Karpas-422 (cell line): ENCODE measurements at regions not wholly inside any gene's neighbourhood (a gene's known extent, or its start where the extent isn't known, plus 50 kb on each side); places are given as distances from the start of the nearest gene placed in this dataset.
"Not testable (repeated sequence)": the region's sequence is repeated elsewhere in the genome, so short reads cannot be mapped to it uniquely, and the experiment has no call there.

Experiments
- DNase-seq: peaks from one replicate; pipeline ENCODE4 v3.0.0-alpha.2; 2015
- H2AFZ ChIP-seq: fragments of 200-600 bp; sonication (generic); 2 replicates; pipeline ENCODE4 v1.6.1; 2014; ENCODE audit warnings: antibody characterized with exemption, low read length, mixed read lengths
- H3K27ac ChIP-seq: fragments of 200-600 bp; sonication (generic); 2 replicates; pipeline ENCODE4 v1.5.1; 2014; ENCODE audit warnings: mild to moderate bottlenecking, low read length, moderate library complexity
- H3K27me3 ChIP-seq: fragments of 200-600 bp; sonication (generic); 2 replicates; pipeline ENCODE4 v1.6.1; 2014; ENCODE audit warnings: low read length, mixed read lengths
- H3K36me3 ChIP-seq: fragments of 200-600 bp; sonication (generic); 2 replicates; pipeline ENCODE4 v1.6.1; 2014; ENCODE audit warnings: low read length, mixed read lengths; ENCODE audit not compliant: insufficient read depth
- H3K4me1 ChIP-seq: fragments of 200-600 bp; sonication (generic); 2 replicates; pipeline ENCODE4 v1.6.1; 2014; ENCODE audit warnings: mild to moderate bottlenecking, low read length, mixed read lengths
- H3K4me2 ChIP-seq: fragments of 200-600 bp; sonication (generic); 2 replicates; pipeline ENCODE4 v1.6.1; 2014; ENCODE audit warnings: low read length, low read depth, mild to moderate bottlenecking; ENCODE audit not compliant: poor library complexity, severe bottlenecking
- H3K4me3 ChIP-seq: fragments of 200-600 bp; sonication (generic); 2 replicates; pipeline ENCODE4 v1.5.1; 2014; ENCODE audit warnings: mild to moderate bottlenecking, antibody characterized with exemption, low read length, mixed read lengths
- H3K79me2 ChIP-seq: fragments of 200-600 bp; sonication (generic); 2 replicates; pipeline ENCODE4 v1.6.1; 2014; ENCODE audit warnings: mild to moderate bottlenecking, low read length, mixed read lengths
- H3K9ac ChIP-seq: fragments of 200-600 bp; sonication (generic); 2 replicates; pipeline ENCODE4 v1.6.0; 2014; ENCODE audit warnings: low read length
- H3K9me2 ChIP-seq: fragments of 200-600 bp; sonication (generic), shearing (Covaris generic); replicated peaks from 2 replicates; pipeline ENCODE4 v1.6.0; 2014; ENCODE audit warnings: mild to moderate bottlenecking, low read length, moderate library complexity; ENCODE audit not compliant: insufficient read depth
- H3K9me3 ChIP-seq: fragments of 300-700, 200-600 bp; sonication (generic); 2 replicates; pipeline ENCODE4 v1.6.1; 2014; ENCODE audit warnings: low read length, mixed read lengths
- H4K20me1 ChIP-seq: fragments of 200-600 bp; sonication (generic); 2 replicates; pipeline ENCODE4 v1.6.1; 2014; ENCODE audit warnings: mild to moderate bottlenecking, antibody characterized with exemption, low read length, low read depth; ENCODE audit not compliant: insufficient read depth

DNA sequence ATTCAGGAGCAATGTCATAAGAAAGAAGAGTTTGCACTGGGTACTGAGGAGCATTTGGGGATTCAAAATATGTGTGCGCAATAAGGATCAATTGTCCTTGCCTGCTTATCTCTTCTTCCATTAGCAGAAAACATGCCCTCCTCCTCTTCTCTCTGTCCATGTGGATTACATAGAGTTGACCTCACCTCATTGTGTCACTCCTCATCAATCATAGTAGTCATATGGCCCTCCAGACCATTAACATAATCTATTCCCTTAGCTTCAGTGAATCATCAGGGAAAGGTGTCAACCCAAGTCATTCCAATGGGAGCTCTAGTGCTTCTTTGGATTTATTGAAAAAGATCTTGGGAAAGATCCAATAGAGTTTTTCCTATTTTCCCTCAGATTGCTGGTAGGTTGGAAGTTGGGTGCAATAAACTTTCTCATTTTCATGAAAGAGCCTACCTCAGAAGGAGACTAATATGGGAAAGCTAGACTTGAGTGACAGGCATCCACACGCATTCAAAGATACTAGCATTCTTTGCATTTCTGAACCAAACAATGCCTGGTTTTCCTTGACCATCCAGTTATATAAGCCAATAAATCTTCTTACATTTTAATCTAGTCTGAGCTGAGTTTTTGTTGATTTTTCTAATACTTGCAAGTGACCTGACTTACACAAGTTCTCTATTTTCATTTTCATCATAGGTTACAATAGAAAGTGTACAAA, 71.5 kb upstream of the FAM13C start:
- no peaks in the 10 kb centered on the region for H3K79me2 ChIP-seq
- no peak overlapping the region for H3K4me2 ChIP-seq
- H3K4me3 ChIP-seq, result no peak overlapping the region
- H4K20me1 ChIP-seq, result no peaks in the 10 kb centered on the region
- no peak overlapping the region for H3K9ac ChIP-seq
- H3K4me1 ChIP-seq, result no peaks in the 10 kb centered on the region
- H3K9me2 ChIP-seq, result 0 out of 2 replicates have a peak, but pooled peaks cover 5% of the 10 kb centered on the region
- H3K9me3 ChIP-seq, result no peaks in the 10 kb centered on the region
- no peak overlapping the region for H3K27ac ChIP-seq
- no peak for DNase-seq
- no peaks in the 10 kb centered on the region for H3K36me3 ChIP-seq
- H2AFZ ChIP-seq, result no peak overlapping the region
- H3K27me3 ChIP-seq, result no peaks in the 10 kb centered on the region

- H3K9me3 ChIP-seq, result no peaks in the 10 kb centered on the region
- no peaks in the 10 kb centered on the region for H4K20me1 ChIP-seq
- H2AFZ ChIP-seq, result no peak overlapping the region
- 0 out of 2 replicates have a peak, but pooled peaks cover 2% of the 10 kb centered on the region for H3K9me2 ChIP-seq
- H3K9ac ChIP-seq, result no peak overlapping the region
- H3K27me3 ChIP-seq, result no peaks in the 10 kb centered on the region
- no peaks in the 10 kb centered on the region for H3K79me2 ChIP-seq
- H3K36me3 ChIP-seq, result no peaks in the 10 kb centered on the region
- no peak overlapping the region for H3K27ac ChIP-seq
- no peak overlapping the region for H3K4me3 ChIP-seq
- H3K4me2 ChIP-seq, result no peak overlapping the region
- DNase-seq, result no peak
- H3K4me1 ChIP-seq, result no peaks in the 10 kb centered on the region
Observed at GRCh38 chr10:59432207-59432900, 70.0 kb upstream of the FAM13C start.

DNA sequence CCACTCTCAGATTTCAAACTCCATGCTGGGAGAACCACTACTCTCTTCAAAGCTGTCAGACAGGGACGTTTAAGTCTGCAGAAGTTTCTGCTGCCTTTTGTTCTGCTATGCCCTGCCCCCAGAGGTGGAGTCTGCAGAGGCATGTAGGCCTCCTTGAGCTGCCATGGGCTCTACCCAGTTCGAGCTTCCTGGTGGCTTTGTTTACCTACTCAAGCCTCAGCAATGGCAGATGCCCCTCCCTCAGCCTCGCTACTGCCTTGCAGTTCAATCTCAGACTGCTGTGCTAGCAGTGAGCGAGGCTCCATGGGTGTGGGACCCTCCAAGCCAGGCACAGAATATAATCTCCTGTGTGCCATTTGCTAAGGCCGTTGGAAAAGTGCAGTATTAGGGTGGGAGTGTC, 51.4 kb upstream of the FAM13C start:
- H3K9me2 ChIP-seq, H3K27me3 ChIP-seq, H3K79me2 ChIP-seq, H3K27ac ChIP-seq, H3K9me3 ChIP-seq, H3K4me2 ChIP-seq, H2AFZ ChIP-seq, DNase-seq, H4K20me1 ChIP-seq, H3K4me3 ChIP-seq, H3K4me1 ChIP-seq, H3K9ac ChIP-seq, H3K36me3 ChIP-seq: not testable (repeated sequence)
